GM19025 (cell line): ENCODE measurements at regions not wholly inside any gene's neighbourhood (a gene's known extent, or its start where the extent isn't known, plus 50 kb on each side); places are given as distances from the start of the nearest gene placed in this dataset.

Source experiments
- ATAC-seq: cut with Tn5 transposase; IDR thresholded peaks from one replicate; pipeline ENCODE4 v1.9.1; 2021; ENCODE audit warnings: mild to moderate bottlenecking, low read depth, moderate library complexity; ENCODE audit not compliant: unreplicated experiment

- ATAC-seq = no peak
Observed at GRCh38 chr1:221840511-221841243, 98.8 kb upstream of the DUSP10 start.

DNA sequence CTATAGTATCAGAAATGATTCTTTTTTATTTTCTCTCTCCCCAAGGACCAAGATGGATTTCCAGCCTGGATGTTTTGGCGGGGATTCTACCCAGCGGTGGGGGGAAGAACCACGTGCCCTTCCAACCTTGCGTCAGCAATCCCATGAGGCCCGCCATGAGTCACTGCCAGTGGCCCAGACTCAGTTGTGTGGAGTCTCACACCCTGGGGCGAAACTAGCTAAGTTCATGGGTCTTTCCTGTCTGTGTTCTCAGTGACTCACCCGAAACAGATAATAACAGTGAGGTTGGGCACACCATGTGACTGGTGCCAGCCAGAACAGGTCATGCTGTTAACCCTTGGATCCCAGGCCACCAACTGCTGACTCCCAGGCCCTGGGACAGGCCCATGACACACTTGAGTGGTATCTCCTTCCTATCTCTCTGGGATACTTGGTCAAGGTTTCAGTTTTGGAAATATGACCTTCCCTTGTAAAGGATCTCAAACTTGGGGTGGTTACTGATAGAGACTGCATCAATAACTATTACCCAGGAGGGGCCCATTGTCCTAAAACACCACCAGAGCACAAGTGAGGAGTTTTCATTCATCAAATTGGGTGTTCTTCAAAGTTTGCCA lies 98.0 kb upstream of the DUSP10 start:
- ATAC-seq = peak; percentile 91

DNA sequence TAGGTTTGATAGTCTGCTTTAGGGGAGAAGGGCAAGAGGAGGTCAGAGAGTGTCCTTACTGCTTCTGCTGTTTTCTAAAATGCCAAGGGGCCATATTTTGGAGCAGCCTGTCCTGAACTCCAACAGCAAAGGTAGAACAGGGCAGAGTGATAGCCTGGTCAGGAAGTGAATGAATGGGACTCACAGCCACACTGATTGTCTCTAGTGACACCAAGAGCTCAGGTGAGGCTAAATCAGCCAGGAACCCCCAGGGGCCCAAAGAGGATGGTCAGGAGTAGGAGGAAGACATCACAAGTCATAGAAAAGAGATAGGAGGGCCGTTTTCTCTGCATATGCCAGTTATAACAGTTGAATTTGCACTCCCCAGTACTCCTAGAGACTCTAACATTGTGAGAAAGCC lies 97.4 kb upstream of the DUSP10 start:
- peak; percentile 3 for ATAC-seq

DNA sequence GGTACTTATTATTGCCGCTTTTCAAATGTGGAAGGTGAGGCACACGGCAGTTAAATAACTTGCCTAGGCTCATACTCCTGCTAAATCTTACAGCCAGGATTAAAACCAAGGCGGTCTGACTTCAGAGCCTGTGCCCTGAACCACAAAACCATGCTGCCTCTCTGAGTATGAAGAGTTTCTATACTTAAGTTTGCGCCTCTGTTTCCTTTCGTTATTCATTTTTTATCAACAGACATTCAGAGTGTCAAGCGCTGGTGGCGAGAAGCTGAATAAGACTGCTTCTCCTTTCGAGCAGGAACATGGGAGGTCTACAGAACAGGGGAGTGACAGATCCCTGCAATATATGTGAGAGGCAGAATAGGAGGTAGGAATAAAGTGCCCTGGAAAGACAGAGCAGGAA lies 96.0 kb upstream of the DUSP10 start:
- peak; percentile 28 for ATAC-seq

- no peak for ATAC-seq
Observed at GRCh38 chr1:221834698-221835513, 93.0 kb upstream of the DUSP10 start.

GRCh38 chr1:221832617-221833016 lies 90.7 kb upstream of the DUSP10 start:
- ATAC-seq = no peak

- no peak for ATAC-seq
Observed at GRCh38 chr1:221832151-221832550, 90.3 kb upstream of the DUSP10 start.

DNA sequence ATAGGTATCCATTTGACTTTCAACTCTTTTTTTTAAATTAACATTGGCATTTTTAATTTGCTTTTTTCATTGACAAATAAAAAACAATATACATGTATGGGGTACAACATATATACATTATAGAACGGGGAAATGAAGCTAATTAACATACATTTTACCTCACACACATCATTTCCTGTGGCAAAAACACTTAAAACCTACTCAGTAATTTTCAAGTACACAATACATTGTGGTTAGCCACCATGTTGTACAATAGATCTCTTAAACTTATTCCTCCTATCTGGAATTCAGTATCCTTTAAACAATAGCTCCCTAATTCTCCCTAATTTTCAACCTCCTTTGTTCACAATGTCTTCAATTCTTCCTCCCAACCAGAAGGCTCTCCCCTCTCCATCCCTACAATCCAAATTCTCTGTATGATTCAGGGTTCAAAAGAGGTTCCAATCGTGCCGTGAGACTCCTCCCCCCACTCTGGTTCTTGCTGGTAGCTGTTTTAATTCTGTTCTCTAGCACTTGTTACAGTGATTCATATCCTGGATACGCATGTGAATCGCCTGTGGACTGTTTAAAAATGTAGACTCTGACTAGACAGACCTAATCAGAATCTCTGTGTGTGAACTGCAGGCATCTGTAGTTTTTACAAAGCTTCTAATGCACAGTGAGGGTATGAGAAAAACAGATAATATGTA lies 87.6 kb upstream of the DUSP10 start:
- no peak for ATAC-seq

DNA sequence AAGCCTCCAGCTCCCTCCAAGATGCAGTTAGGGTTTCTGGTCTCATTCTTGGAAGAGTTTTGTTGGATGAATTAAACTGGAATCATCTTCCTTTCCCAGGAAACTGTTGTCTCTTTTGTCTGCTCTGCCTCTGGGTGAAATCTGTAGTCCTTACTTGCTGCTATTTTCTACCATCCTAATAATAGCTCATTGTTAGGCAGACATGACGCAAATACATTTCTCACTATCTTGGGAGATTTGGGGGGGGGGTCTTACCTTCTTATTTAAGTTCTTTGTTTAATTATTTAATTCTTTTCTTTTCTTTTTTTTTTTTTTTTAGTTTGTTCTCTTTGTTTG lies 85.4 kb upstream of the DUSP10 start:
- no peak for ATAC-seq

GRCh38 chr1:221824909-221825308 lies 83.0 kb upstream of the DUSP10 start:
- no peak for ATAC-seq

GRCh38 chr1:221824025-221824424 lies 82.1 kb upstream of the DUSP10 start:
- peak; percentile 40 for ATAC-seq

- peak; percentile 19 for ATAC-seq
Observed at GRCh38 chr1:221823561-221823960, 81.7 kb upstream of the DUSP10 start.

DNA sequence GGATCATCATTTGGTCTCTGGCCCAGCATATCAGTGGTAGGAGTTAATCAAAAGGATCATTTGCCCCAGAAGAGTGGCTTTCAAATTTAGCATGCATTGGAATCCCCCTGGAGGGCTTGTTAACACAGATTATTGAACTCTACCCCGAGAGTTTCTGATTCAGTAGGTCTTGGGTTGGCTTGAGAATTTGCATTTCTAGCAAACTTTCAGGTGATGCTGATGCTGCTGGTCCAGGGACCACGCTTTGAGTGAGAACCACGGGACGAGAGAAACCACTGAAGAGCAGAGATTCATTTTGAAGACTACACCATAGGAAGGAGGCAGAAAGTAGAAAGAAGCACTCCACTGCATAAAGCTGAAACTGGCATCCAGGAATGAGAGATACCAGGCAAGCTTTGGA lies 81.3 kb upstream of the DUSP10 start:
- ATAC-seq = peak; percentile 81

- ATAC-seq = no peak
Observed at GRCh38 chr1:221822591-221822990, 80.7 kb upstream of the DUSP10 start.

- ATAC-seq = no peak
Observed at GRCh38 chr1:221816899-221817298, 75.0 kb upstream of the DUSP10 start.

GRCh38 chr1:221815660-221816059 lies 73.8 kb upstream of the DUSP10 start:
- no peak for ATAC-seq

GRCh38 chr1:221813887-221814286 lies 72.0 kb upstream of the DUSP10 start:
- no peak for ATAC-seq

DNA sequence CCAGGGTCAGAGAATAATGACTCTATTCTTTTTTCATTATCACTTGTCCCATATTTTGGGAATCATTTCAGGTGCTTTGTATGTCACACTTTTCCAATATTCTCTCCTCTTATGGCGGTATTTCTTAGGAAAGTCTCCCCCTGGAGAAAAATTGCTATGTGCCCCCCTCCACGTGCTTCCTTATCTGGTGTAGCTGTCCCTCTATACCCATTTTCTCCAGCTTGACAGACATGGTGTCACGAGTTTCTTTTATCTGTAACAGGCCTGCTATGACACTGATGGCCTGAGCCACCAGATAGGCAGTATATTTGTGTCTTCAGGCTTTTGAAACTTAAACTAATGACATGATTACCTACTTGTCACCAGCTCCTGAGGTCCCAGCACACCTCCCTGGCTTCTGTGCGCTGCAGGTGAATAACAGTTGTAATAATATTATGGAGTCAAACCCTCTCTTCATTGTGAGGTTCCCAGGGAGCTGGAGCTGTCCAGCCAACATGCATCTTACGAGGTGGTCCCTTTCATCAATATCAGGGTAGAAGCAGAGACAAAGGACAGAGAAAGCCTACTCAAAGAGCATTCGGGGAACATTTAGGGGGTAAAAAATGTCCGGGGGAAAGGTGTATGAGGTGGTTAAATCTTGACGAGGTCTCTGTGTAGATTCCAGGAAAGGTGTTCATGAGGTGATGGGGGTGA lies 71.2 kb upstream of the DUSP10 start:
- ATAC-seq = no peak

DNA sequence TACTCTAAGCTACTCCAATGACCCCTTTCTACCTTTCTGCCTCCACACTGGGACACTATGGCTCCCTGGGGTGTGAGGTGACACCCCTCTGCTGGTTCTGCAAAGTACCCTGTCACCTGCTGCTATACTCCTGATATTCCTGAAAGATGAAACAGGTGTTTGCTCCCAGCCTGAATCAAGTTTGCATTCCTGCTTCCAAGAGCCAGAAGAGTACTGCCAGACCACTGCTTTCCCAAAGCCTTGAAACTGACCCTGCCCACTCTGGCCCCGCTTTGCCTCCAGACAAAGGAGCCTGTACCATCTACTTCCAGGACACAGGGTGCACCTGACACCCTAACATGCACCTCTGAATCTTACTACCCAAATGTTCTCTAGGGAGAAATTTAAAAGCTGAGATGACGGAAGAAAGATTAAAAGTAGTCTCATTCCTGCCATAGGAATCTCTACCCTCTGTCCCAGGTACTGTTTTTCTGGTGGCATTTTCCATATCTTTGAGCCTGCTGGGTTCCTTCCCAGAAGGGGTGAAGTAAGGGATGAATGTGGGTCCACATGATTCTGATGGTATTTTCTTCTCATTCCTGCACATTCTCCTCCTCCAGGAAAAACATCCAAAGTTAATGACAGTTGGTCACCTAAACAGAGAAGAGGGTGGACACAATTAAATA lies 70.3 kb upstream of the DUSP10 start:
- no peak for ATAC-seq

GRCh38 chr1:221810406-221810805 lies 68.5 kb upstream of the DUSP10 start:
- ATAC-seq = no peak
